ENCODE measurements at regions not wholly inside any gene's neighbourhood (a gene's known extent, or its start where the extent isn't known, plus 50 kb on each side); places are given as distances from the start of the nearest gene placed in this dataset.

DNA sequence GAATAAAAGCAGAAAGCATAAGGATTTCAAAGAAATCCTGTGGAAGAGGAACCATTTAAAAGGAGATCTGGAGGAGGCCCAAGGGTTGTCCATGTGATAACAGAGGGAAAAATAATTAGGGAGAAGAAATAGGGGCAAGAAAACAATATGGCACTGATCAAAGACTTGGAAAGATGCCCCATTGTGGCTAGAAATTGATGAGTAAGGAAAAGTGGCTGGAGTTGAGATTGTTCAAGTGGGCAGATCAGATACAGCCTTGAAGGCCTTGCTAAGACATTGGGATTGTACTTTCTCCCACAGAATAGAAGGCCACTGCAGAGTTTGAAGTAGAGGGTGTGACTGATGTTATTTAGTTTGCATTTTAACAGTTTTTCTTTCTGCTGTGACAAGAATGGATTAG lies 213.3 kb downstream of the CBLN4 start:
- intact Hi-C loops (cut with DNase I): no loop called here
- no peak for ATAC-seq (ENCODE audit: poor library complexity)
- no peak for DNase-seq

DNA sequence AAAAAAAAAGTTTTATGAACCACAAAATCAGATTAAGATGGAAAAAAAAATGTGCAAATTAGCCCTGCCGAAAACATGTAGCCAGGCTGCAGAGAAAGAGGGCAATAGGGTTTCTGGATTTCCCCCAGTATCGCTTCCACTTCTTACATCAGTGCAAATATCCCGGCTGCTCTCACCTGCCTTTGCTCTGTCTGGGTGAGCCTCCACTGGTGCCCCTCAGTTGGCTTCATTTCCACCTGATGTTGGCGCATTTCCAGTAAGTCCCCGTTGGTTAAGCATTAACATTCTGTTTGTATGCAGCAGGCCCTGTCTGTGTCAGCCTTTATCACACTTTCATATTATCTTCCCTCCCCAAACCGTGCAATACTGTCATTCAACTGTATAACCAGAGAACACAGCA lies 215.1 kb downstream of the CBLN4 start:
- no peak for DNase-seq
- no peak for ATAC-seq (ENCODE audit: poor library complexity)
- intact Hi-C loops (cut with DNase I): no loop called here

DNA sequence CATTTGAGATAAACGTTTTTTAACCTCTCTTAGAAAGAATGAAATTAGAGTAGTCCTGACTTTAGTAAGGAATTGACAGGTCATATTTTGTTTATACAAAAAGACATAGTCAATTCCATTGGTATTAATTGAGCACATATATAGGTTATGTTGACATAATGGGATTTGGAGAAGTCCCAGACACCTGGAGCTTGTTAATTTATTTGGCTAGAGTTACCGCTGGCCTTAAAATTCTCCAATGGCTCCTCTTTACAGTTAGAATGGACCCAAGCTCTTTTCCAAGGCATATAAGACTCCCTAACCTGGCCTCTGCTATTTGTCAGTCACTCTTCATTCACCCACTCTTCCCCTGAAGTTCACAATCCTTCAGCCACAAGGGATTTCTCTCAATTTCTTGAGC lies 221.3 kb downstream of the CBLN4 start:
- no peak for ATAC-seq (ENCODE audit: poor library complexity)
- no peak for DNase-seq
- intact Hi-C loops (cut with DNase I): no loop called here

DNA sequence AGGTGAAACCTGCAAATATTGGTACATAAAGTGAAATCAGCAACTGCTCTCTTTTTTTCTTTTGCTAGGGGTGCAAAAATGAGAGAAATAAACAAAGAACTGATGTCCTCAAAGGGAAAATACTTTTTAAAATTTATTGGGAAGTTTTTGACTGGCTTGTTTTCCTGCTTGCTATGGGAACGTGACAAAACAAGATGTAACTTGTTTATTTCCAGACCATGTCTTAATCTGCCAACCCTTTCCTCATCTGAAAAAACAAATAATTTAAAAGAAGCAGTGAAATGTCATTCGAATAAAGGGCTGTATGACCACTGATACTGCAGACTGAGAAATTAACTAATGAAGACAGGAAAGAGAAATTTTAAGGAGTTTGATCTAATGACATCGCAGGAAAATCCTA lies 221.9 kb downstream of the CBLN4 start:
- DNase-seq (no peak), ATAC-seq (ENCODE audit: poor library complexity) (no peak)
- intact Hi-C loops (cut with DNase I): no loop called here

DNA sequence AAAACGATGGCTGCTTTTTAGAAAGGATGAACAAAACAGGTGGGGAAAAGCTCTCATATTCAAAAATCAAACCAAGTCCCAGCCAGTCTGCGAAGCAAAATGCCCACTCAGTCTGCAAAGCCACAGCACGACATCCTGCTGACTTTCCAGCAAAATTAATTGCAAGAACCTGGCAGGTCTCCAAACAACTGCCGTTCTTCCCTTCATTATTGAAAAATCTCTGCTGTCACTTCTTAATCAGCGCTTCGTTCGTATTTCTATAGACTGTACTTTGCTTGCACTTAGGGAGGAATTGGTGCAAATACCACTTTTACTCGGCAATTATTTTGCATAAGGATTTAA lies 222.4 kb downstream of the CBLN4 start:
- intact Hi-C loops (cut with DNase I): no loop called here
- ATAC-seq (ENCODE audit: poor library complexity): no peak
- no peak for DNase-seq

DNA sequence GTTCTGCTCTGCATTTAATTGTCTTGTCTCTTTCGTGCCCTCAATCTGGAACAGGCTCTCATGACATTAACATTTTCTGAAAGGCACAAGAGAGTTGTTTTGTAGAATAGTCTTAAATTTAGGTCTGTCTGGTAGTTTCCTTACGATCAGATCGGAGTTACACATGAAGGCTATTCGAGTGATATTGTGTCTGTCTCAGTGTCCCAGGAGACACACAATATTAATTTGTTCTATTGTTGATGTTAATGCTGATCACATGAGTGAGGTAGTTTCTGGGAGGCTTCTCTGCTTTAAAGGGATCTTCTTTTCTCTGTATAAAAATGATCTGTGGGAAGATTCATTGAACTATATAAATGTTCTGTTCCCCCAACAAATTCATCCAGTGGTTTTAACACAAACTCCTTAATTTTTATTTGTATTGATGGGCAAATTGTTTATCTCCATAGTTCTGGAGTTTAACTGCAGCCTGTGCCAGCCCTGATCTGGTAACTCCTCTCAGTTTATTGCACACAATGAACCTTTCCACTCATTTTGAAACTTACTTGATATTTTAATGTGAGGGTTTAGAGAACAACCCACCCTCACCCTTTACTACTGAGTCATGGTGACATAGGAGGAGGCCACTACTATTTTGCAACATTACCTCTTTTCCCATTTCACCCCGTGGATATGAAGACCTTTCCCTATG lies 223.0 kb downstream of the CBLN4 start:
- ATAC-seq (ENCODE audit: poor library complexity) (no peak), DNase-seq (no peak)
- intact Hi-C loops (cut with DNase I): no loop called here

DNA sequence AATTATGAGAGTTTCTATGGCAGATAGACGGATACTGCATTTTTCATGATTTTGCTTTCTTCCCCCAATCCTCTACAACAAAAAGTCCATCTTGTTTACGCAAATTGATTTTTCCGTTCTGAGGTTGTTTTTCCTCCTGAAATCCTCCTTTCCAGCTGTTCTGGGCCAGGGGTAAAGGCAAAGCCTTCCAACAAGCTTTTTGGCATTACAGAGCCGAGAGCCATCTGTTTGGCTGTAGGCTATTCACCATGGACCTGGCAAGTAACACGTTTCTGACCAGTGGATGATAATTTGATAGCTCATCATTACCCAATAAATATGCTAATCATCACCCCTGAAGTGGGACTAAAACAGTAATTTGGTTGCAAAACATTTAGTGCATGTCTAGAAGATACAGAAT lies 226.5 kb downstream of the CBLN4 start:
- intact Hi-C loops (cut with DNase I): no loop called here
- DNase-seq: no peak
- ATAC-seq (ENCODE audit: poor library complexity): no peak

DNA sequence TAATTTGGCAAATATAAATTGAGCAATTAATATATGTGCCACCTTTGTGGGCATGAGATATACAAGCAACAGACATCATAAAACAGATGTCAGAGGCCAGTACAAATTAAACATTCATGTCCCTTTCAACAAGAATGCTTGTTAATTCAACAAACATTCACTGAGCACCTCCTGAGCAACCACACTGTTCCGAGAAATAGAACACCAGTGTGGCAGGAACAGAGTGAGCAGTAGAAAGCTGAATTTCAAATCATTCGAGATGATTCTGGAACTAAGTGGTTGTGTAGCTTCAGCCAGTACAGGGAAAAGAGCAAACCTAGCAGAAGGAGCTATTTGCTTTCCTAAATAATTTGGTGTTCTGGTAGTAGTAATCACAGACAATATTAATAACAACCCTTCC lies 227.7 kb downstream of the CBLN4 start:
- ATAC-seq (ENCODE audit: poor library complexity) (no peak), DNase-seq (no peak)
- intact Hi-C loops (cut with DNase I): no loop called here

DNA sequence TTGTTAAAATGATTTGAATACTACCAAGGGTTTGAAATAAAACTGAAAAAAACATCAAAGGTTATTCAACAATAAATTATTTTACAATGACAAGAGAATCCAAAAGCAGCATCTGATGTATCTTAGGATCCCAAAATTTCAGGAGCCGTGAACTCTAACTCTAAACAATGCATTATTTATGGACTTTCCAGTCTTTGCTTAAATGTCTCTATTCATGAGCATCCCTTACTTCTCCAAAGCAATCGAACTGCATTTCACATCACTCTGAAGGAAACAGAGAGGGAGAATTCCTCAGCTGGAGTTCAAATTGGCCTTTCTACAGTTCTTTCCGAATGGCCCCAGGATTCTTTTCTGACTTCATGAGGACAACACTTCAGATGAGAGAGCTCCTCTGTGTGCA lies 229.1 kb downstream of the CBLN4 start:
- DNase-seq (no peak), ATAC-seq (ENCODE audit: poor library complexity) (no peak)
- intact Hi-C loops (cut with DNase I): no loop called here

DNA sequence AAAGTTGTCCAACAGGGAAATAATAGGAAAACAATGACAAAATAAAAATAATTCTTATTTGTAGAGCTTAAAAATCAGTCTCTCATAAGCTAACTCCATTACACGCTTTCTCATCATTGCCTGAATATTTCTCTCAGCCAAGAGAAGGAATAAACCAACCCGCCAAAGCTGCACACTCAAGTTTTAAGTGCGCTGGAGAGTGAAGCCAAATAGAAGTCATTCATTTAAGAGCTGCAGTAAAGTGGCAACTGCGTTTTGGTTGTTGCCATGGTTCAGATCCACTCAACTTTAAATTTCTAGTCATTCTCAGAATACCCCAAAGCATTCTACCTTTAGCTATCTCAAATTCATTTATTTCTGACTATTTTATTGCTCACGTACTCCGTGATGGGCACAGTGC lies 230.7 kb downstream of the CBLN4 start:
- DNase-seq: no peak
- ATAC-seq (ENCODE audit: poor library complexity): no peak
- intact Hi-C loops (cut with DNase I): no loop called here

DNA sequence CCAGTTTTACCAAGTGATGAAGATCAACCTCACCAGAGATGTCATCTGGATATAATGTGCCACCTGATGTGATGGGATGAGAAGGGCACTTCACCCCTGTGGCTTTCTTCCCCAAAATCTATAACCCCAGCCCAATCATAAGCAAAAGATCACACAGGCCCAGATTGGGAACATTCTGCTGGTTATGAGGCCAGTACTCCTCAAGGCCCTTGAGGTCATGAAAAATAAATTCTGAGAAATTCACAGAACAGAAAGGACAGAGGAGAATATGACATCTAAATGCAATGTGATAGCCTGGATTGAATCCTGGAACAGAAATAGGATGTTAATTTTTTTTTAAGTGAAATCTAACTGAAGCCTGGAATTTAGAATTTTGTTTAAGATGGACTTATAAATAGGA lies 243.5 kb downstream of the CBLN4 start:
- intact Hi-C loops (cut with DNase I): no loop called here
- DNase-seq (no peak), ATAC-seq (ENCODE audit: poor library complexity) (no peak)

DNA sequence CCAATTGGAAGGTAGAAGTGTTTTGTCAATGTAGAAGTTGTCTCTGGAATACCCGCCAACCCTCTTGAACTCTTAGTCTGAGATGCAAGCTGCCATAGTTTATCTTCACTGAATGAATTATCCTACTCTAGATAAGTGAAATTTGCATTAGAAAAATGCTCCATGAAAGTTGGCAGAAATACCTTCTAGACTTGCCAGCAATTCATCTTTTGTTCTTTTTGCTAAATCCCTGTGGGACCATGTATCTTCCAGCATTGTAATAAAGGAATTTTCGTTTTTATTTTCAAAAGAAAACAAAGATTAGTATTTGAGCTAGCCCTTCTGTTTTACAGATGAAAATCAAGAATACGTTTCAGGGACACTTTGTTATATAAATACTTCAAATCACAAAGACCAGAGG lies 244.2 kb downstream of the CBLN4 start:
- intact Hi-C loops (cut with DNase I): no loop called here
- no peak for DNase-seq
- ATAC-seq (ENCODE audit: poor library complexity): no peak

DNA sequence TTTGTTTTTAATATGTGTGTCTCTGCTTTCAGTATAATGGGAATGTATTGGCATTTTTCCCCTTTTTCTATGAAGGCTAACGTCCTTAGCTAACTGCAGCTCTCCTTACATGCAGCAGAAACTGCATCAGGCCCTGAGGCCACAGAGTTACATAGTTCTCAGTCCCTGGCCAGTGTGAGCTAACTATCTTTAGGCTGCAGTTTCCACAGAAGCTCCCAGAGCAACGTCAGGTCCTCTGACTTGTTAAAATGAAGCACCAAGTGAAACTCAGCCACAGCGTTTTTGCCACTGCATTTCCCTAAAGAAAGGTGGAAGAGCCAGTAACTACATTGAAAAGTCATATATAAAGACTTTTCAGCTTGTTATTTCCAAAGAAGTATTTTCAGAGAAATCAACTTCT lies 244.7 kb downstream of the CBLN4 start:
- DNase-seq (no peak), ATAC-seq (ENCODE audit: poor library complexity) (no peak)
- intact Hi-C loops (cut with DNase I): no loop called here

DNA sequence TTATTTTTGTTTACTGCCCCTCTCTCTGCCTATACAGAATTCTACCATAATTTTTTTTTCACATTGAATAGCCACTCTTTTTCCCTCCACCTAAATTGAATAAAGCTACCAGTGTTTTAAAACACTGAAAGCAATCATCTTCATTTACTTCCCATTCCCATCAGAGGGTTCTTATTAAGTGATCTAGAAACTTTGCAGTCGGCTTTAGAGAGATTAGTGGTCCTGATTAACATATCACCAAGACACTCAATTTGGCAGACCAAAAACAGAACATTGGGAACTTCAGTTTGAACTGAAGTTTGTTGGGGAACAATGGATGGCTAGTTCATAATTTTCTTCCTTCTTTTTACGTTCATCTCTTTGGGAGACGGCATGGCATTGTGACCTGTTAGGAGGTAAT lies 249.5 kb downstream of the CBLN4 start:
- ATAC-seq (ENCODE audit: poor library complexity) (no peak), DNase-seq (no peak)
- intact Hi-C loops (cut with DNase I): no loop called here

DNA sequence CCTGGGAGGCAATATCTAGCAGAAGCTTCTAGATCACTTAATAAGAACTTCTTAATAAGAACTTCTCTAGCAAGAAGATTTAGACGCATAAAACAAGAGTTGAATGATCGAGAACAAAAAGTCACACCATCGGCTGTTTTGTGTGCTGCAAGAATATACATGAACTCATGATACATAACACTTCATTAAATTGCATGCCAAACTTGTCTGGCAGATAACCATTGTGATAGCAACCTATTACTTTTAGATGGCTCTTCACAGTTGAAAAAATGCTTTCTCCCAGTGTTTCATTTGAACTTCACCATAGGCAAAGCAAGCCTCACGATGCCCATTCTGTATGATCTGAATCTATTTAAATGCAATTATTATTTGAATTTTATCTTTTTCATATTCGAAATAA lies 249.9 kb downstream of the CBLN4 start:
- no peak for DNase-seq
- ATAC-seq (ENCODE audit: poor library complexity): no peak
- intact Hi-C loops (cut with DNase I): no loop called here

DNA sequence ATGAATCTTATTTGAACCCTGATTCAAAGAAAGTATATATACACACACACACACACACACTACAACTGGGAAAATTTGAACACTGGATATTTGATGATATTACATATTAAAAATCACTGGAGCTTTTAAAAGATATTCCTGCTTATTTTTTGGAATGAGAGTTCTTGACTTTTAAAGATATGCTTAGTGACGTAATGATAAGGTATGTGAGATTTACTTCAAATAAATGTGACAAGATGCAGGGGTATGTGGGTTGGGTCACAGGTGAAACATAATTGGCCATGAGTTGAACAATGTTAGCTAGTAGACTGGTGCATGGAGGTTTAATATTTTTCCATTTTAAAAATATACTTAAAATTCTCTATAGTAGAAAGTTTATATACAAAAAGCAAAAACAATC lies 258.6 kb downstream of the CBLN4 start:
- ATAC-seq (ENCODE audit: poor library complexity): no peak
- DNase-seq: no peak
- intact Hi-C loops (cut with DNase I): no loop called here

DNA sequence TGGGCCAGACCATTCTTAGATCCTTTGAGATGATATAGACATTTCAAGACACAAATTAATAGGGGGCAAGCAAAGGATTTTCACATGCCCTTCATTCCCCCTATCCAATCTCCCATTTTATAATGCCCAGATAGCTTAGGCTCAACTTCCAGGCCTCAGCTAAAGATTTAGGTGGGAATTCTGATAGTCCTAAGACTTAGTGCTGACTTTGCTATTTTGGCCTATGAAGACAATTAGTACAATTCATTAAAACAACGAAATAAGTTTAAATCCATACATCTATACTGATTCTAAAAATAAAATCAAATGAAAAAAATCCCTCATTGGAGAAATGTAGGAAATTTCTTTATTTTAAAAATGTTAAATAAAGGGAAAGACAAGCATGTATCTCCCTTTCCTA lies 259.5 kb downstream of the CBLN4 start:
- ATAC-seq (ENCODE audit: poor library complexity) (no peak), DNase-seq (no peak)
- intact Hi-C loops (cut with DNase I): no loop called here

DNA sequence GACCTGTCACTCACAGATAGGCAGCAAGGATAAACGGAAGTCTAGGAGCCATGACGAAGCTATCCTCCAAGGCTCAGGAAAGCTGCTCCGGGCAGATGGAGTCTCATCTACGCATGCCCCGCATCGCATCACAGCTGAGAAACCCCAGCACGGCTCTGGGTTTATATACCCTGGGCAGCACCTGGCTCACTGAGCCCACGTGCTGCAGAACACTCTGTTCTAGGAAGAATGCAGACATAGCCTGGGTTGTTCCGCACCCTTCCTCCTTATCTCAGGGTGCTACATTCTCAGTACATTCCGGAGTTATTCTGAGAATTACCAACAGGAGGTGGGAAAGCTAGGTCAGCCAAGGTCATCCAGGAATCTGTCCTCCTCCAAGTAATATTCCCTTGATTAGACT lies 260.4 kb downstream of the CBLN4 start:
- ATAC-seq (ENCODE audit: poor library complexity): no peak

DNA sequence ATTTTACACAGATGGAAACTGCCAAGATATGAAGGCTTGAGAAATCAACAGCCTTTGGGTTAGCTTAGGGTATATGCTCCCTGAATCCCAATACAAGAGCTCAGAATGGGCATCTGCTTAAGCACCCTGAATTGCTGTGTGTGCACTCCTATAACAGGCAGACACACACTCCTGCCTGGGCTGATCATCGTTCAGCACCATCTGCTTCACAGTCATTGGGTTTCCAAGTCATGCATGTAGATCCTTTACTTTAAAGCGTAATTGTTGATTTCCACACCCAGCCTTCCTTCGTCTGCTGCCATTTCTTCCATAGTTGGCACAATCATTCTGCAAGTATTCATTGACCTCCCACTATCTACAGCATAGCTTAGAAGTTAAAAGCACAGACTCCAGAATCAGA lies 263.5 kb downstream of the CBLN4 start:
- DNase-seq (no peak), ATAC-seq (ENCODE audit: poor library complexity) (no peak)
- intact Hi-C loops (cut with DNase I): no loop called here

More for the DNA sequence above, 260.4 kb downstream of the CBLN4 start:
- intact Hi-C loops (cut with DNase I): no loop called here
- DNase-seq: no peak

DNA sequence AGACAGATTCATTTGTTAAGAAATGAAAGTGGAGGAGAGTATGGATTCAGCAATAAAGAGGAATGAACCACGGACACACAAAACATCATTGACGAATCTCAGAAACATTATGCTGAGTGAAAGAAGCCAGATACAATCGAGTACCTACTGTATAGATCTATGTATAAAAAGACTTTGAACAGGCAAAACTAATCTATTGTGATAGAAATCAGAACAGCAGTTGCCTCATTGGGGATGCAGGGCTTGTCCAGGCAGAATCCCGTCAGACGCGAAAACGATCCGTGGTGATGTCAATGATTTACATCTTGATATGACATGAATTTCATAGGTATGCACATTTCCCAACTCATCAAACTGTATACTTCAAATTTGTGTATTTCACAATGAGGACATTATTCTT lies 265.2 kb downstream of the CBLN4 start:
- DNase-seq (no peak), ATAC-seq (ENCODE audit: poor library complexity) (no peak)
- intact Hi-C loops (cut with DNase I): no loop called here

DNA sequence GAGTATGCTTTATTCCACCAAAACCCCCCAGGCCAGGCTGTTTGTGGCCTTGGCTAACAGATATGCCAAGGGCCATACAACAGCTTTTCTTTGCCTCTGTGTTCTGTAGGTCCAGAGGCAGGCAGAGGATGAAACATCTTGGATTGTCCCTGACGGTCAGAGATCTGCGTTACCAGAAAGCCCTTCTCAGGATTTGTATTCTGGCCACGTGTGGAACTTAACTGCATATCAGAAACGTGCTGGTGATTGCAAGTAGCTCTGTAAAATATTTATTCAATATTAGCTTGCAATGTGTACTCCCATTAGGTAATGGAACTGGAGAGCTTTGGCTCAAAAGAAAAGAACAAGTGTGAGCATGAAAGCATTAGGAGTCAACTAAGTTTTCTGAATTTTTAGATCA lies 275.0 kb downstream of the CBLN4 start:
- DNase-seq: no peak
- no peak for ATAC-seq (ENCODE audit: poor library complexity)
- intact Hi-C loops (cut with DNase I): no loop called here

DNA sequence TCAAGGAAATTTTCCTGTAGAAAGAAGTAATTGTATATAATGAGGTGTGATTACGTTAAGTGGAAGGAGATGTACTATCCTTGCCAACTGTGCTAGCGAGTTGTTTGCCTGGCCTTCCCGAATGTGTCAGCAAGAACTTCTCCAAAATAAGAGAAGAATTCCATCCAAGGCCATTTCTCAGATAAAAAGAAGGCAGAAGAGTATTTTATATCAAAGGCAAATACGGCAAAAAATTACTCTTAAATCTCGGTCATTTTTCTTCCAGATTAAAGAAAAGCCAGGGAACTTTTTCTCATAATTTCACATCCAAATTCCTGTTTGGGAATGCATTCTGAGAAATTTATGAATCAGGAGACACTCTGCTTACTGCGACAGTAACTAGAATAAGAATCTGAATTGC lies 290.6 kb downstream of the CBLN4 start:
- intact Hi-C loops (cut with DNase I): no loop called here
- ATAC-seq (ENCODE audit: poor library complexity): no peak
- no peak for DNase-seq
